ELR (cell line): ENCODE measurements at regions not wholly inside any gene's neighbourhood (a gene's known extent, or its start where the extent isn't known, plus 50 kb on each side); places are given as distances from the start of the nearest gene placed in this dataset.
A peak's percentile ranks its signal among the peaks of the same experiment; 100 is the strongest.

Experiments
- DNase-seq: peaks from one replicate; pipeline ENCODE4 v3.0.0-alpha.2; 2015; ENCODE audit warnings: low read depth

DNA sequence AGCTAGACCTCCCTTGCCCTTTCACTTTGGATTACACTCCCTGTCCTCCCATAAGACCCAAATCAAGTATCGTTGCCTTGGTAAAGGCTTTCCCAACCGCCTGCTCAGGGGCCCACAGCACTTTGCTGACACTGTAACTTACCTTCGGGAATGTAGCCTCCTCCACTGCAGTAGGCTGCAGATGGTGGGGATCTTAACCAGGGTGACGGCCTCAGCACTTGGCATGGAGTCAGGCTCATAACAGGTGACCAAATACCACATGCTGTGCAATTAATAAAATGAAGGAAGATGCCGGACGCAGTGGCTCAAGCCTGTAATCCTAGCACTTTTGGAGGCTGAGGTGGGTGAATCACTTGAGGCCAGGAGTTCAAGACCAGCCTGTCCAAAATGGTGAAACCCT lies 88.7 kb upstream of the IRF2BP2 start:
- DNase-seq: no peak

DNA sequence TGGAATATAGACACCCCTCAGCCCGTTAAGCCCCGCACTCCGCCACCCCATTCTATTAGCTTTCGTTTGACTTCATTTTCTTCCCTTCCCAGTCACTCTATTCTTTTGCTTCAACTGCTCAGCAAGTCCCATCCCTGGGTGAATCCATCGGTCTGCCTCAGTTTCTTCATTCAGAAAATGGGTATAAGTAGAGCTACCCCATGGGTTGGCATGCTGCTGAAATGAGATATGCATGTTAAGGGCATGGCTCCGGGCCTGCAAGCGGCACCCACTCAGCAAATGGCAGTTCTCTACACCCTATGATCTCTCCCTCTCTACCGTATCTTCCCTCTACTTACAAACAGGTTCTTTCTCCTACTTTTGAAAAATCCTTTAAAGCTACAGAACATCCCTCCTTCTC lies 87.8 kb upstream of the IRF2BP2 start:
- no peak for DNase-seq

DNA sequence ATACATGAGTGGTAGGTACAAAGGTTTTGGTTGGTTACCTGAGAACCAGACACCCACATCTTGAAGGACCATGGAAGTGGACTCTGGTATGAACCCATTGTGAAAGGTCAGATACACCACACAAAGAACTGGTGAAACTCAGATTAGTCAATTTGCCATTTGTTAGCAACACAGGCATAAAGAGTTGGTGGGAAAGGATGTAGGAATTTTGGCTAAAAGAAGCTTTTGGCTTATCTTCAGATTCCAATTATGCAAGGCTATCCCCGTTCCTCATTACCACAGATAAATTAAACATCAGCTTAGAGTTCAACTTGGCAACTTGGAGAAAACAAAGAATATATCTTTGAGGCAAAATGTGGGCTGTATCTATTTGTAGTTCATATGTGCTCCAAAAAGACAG lies 87.0 kb upstream of the IRF2BP2 start:
- no peak for DNase-seq

DNA sequence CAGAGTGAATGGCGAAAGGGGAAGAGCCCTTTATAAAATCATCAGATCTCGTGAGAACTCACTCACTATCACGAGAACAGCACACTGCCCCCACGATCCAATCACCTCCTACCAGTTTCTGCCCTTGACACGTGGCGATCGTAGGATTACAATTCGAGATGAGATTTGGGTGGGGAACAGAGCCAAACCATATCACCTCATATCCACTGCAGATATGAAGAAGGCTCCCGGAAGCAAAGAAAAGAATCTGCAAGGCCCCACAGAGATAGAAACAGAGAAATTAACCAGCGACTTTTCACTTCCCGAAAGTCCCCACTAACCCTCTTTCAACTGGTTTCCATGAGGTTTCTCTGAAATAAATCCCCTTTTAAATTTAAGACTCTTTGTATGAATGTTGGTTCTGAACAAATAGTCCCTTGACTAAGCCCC lies 86.2 kb upstream of the IRF2BP2 start:
- DNase-seq: no peak

DNA sequence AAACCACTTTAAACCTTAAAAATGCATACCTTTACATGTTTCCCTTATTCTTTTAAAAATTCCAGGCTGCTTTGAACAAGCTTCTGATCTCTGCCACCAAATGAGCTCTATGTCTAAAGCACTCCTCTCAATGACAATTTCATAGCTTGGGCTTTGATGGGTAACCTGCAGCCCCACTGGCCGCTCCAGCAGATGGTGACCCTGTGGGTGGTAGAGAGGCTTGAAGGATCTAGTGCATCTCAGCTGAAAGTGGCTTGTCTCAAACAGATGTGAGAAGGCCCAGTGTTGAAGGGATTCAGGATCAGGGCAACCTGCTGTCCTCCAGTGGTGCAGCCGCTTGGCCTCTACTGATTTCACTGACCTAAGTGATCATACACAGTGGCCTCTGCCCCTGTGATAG lies 84.7 kb upstream of the IRF2BP2 start:
- DNase-seq: no peak

DNA sequence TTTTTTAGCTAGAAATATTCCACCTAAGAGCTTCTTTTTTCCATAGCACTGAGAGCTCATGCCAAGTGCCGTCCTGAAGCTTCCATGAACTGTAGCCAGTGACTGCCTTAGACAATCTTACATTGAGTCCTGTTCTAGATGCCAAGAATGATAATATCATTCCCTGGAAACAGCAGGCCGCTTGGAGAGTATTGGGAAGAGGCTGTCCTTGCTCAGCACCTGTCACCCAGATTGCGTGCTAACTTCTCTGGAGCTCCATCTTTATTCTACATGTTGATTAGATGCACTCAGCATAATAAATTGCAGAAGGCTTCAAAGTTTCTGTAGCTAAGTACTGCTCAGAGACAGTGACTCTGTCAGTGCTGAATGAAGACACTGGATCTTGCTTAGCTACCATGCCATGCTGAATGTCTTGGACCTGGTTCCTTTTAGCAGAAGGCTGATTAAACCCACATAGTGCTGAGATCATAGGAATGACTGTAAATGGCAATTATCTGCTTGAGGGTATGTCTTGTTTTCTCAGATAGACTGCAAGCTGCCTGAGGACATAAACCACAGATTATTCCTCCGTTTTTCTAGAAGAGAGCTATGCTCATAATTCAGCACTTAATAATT lies 83.1 kb upstream of the IRF2BP2 start:
- DNase-seq: no peak

DNA sequence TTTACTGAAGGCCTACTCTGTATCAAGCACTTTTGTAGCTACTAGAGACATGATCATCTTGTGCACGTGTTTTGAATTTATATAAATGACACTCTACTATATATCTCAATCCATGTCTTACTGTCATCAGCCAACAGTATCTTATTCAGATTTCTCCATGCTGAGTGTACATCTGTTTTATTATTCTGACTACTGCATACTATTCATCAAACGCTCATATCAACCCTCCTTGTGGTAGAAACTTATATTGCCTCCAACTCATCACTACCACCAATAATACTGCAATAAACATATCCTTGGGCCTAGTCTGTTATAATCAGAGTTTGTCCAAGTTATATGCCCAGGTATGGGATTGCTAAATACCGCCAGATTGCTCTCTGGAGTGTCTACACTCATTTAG lies 81.6 kb upstream of the IRF2BP2 start:
- peak; percentile 70 for DNase-seq

DNA sequence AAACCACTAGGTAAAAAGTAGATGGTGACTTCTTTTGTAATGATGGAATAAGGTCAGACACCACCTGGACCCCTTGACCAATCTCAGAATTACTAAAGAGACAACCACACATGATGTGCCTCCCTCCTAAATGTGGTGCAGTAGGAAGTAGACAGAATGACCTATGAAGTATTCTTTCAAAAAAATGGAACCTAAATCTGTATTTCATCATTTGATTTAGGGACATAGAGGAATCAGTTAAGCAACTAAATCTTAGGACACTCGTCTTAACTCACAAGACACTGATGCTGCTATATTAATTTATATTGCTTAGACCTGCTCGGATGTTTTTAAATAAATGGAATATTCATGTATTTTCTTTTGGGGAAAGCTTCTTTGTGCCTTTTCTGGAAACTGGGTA lies 80.9 kb upstream of the IRF2BP2 start:
- DNase-seq: no peak

DNA sequence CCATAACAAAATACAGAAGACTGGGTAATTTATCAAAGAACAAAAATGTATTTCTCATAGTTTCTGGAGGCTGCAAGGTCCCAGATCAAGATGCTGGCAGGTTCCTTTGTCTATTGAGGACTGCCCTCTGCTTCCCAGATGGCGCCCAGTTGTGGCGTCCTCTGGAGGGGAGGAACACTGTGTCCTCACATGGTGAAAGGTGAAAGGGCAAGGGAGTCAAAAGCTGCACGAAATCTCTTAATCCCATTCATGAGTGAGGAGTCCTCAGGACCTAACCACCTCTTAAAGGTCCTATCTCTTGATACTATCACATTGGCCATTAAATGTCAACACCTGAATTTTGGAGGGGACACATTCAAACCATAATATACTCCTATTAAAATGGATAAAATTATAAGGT lies 79.3 kb upstream of the IRF2BP2 start:
- DNase-seq: no peak

DNA sequence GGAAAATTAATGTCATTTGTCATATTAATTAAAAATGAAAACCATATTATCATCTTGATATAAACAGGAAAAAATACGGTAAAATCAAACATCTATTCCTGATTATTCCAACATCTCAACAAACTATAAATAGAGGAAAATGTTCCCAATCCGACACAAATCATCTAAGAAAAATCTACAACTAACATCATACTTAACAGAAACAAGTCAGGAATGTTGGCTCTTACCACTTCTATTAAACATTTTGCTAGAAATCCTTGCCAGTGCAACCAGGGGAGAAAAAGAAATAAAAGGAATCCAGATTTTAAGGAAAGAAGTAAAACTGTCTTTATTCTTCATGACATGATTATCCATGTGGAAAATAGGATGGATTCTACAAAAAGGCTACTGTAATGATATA lies 77.0 kb upstream of the IRF2BP2 start:
- no peak for DNase-seq

DNA sequence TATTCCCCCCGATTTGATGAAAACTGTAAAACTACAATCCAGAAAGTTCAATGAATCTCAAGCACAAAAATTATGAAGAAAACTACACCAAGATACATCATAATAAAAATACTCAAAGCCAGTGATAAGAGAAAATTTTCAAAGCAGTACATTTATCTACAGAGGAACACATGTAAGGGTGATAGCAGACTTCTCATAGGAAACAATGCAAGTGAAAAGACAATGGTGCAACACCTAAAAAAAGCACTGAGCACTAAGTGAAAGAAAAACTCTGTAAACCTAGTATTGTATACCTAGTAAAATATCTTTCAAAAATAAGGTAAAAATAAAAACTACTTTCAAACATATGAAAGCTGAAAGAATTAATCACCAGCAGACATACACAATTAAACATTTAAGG lies 76.1 kb upstream of the IRF2BP2 start:
- peak; percentile 12 for DNase-seq

DNA sequence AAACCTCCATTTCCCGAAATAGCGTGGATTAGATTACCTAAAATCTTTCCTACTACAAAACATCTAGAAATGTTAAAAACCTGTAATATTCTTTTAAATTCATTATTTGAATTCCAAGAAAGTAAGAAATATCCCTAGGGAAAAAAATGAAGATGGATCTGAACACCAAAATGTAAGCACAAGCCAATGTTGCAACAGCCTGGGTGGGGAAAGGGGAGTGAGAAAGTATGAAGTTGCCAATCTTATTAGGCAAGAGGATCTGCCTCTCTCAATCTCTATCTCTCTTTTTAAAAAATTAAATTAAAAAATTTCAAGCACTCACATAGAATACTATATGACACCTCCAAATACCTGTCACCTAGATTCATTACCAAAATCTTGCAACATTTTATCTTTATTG lies 74.9 kb upstream of the IRF2BP2 start:
- DNase-seq: no peak

DNA sequence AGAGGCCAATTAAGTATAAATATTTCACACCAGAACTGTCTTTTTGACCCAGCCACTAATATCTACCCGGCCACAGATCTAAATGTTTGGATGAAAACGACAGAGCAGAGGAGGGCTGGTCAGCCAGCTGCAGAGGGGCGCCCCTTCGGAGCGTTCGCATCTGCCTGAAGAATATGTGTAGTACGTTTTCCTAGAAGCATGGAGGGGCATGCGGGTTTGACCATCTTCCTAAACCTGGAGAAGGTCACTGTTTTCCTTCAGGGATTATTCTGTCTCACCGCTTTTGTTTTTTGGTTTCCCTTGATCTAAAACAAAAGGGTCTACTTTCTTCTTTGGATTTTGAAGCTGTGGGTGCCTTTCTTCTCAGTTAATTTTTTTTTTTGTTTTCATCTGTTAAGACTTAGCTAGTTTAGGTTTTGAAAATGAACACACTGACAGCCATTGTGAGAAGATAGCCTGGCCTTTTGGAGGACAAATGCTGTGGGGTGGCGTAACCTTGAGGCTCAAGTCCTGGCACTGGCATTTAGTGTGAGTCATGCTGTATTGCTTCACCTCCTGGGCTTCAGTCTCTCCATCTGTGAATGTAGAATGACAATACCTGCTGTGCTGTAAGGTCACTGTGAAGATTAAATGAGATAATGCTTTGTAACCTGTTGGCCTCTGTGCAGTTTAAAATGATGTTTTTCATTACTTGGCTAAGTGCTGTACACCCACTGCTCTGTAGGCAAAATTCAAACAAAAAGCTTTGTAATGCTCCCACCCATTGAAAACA lies 74.1 kb upstream of the IRF2BP2 start:
- peak; percentile 84 for DNase-seq

DNA sequence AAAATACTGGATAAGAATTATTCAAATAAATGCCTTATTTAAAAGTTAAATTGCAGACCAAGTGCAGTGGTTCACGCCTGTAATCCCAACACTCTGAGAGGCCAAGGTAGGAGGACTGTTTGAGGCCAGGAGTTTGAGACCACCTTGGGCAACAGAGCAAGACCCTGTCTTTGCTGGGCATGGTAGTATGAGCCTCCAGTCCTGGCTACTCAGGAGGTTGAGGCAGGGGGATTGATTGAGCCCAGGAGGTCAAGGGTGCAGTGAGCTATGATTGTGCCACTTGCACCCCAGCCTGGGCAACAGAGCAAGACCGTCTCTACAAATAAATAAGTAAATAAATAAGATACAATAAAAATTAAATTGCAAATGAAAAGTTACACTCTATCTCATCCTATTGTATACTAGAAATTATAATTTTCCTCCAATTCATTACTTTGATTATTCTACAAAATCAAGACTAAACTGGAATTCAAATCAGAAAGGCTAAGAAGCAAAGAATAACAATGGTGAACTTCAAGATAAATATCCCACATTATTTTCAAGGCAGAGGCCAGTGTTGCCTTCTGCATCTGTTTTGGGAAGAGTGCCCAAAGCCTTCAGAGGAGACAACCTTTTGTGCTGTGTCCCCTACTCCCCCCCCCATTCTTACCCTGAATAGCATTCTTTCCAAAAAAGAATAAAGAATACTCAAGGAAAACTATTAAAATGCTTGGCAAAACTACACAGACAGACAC lies 73.3 kb upstream of the IRF2BP2 start:
- DNase-seq: no peak

DNA sequence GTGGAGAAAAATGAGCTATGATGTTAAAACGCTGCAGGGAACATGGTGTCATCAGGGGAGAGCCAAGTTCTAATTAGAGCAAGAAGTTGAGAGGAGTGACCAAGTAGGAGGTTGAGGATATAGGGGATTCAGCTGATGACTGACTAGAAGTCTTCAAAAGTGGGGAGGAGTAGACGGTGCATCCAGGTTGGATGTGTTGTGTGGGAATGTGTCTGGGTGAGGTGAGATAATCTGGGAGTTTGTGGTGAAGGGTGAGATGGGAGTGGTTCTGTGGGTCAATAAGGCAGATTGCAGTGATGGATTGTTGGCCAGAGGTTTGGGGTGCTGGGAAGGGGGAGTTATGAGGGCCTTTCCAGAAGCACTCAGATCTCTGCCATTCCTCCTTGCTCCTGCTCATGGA lies 72.0 kb upstream of the IRF2BP2 start:
- no peak for DNase-seq

DNA sequence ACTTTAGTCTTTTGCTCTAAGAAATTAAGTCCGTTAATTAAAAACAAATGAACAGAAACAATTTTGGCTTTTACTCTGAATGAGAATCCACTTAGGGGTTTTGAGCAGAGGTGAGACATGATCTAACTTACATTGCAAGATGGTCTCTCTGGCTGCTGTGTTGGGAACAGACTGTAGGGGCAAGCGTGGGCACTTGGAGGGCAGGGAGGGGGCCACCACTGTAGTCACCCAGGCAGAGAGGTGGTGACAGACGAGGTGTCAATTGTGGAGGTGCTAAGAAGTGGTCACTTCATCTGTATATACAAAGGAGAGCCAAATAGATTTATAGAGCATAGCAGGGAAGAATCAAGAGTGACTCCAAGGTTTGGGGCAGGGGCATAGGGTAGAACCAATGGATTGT lies 71.1 kb upstream of the IRF2BP2 start:
- no peak for DNase-seq

DNA sequence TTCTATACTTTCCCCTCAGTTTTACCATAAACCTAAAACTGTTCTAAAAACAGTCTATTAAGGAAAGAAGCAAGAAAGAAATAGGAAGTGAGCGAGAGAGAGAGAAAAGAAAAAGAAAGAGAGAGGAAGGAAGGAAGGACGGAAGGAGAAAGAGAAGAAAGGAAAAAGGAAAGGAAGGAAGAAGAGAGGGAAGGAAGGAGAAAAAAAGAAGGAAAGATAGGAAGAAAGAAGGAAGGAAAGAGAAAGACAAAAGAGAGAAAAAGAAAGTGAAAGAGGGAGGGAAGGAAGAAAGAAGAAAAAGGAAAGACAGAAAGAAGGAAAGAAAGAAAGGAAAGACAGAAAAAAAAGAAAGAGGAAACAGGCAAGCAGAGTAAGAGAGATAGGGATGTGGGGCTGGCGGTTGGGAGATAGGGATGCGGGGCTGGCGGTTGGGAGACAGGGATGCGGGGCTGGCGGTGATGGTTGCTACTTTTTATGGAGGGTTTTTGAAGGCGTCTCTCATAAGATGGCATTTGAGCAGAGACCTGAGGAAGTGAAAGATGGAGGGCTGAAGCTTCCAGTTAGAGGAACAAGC lies 70.4 kb upstream of the IRF2BP2 start:
- no peak for DNase-seq

DNA sequence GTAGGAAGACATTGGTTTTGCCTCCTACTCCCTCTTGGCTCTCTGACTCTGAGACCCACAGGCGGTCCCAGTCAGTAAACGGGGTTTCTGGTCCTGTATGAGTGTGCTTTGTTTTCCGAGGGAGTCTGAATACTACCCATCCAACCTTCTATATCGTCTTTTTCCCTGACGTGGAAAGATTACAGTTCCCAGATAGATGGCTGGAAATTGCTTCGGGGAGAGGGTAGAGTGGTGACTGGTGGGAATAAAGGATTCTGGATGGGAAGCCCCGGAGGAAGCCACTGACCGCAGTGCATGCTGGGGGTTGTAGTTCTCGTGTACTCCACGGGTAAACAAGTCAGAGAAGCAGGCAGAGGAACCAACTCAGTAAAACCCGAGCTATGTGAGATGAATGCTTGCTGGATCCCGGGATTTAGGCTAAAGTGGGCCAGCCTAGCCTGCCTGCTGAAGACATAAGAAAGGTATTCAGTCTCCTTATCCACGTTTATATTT lies 66.2 kb upstream of the IRF2BP2 start:
- peak; percentile 84 for DNase-seq

DNA sequence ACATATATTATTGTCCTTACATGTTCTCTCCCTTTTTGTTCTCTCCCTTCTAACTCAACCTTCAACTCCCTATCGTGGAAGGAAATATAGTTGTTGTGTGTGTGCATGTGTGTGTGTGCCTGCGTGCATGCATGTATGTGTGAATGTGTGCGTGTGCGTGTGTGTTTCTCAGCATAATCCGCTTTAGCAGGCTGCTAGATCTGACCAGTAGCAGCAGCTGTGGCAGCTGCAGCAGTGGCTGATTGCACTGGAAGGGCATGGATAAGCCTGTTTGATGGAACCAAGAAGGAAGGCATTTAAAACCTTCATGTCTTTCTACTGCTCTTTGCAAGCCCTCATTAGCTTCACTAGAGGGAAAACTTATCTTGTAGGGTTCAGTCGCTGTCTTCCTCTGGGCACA lies 65.6 kb upstream of the IRF2BP2 start:
- no peak for DNase-seq

DNA sequence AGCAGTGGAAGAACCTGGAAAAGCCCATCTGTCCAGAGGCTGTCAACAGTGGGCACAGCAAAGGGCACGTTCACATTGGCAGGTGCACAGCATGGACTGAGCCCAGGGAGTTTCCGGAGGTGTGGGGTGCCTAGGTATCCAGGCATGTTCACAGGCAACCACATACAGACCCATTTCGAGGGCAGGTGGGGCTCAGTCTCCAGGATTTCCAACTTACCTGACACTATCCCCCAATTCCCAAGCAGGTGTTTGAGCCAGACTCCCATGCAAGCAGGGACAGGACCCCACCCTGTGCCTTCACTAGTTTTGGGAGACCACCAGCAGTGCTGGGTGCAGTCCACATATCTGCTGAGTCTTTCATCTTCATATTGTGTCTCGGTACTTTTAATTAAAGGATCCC lies 65.0 kb upstream of the IRF2BP2 start:
- no peak for DNase-seq

DNA sequence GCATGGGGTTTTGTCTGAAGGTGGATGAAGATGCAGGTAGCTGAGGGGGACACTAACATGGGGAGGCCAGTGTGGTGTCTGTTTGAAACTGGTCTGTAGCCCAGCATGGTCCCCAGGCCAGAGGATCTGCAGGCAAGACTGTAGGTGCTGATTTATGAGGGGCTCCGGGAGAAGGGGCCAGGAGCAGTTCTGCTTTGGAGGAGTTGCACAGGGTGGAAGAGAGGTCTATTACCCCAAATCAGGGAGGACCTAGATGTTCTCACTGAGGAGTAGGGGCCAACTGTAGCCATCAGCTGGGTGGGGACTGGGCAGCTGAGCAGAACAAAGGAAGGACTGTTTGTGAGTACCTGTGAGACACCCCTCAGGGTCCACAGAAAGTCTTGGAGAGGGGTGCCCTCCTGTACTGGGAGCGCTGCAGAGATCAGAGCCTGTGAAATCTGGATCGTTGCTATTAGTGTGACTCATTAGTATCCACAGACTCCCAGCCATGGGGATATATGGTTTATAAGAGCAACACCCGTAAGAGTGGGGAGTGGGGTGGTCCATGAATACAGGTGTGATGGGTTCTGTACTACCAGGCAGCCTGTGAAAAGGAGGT lies 64.3 kb upstream of the IRF2BP2 start:
- no peak for DNase-seq

DNA sequence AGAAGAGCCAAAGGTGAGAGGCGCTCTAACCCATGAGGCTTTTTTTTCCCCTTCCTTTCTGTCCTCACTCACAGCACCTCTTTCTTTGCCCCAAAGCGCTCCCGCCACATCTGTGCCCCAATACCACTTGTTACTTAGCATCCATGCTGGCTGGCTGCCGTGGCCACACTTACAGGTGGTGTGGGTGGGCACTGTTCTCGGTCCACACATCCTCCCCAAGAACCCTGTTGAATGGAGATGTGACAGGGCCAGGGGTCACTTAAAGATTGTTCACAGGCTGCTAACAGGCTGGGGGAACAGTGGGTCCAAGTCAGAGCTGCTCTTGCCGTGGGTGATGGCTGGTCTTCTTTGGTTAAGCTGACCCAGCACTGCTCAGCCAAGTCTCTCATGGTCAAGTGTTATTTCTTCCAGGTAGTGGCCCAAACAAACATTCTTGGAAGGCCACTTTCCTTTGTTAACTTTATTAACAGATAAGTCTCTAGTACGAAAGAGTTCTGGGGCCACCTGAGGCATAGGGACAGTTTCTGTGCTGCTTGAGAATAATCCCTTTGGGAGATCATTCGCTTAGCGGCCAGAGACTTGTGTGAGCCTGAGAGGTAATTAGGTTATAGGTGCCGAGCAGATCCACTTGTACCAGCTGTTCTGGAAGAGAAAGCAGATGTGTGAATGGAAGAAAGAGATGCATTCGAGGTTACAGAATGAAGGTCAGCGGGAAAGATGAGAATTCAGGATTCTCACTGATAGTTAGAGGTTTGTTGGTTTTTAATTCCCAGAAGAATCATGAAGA lies 62.6 kb upstream of the IRF2BP2 start:
- DNase-seq: no peak
